ENCODE measurements at regions not wholly inside any gene's neighbourhood (a gene's known extent, or its start where the extent isn't known, plus 50 kb on each side); places are given as distances from the start of the nearest gene placed in this dataset.
A peak's percentile ranks its signal among the peaks of the same experiment; 100 is the strongest.
"Not testable (repeated sequence)": the region's sequence is repeated elsewhere in the genome, so short reads cannot be mapped to it uniquely, and the experiment has no call there.

GRCh38 chr12:46484396-46485061 lies 112.0 kb upstream of the SLC38A2 start:
- DNase-seq, result no peak

GRCh38 chr12:46483572-46484395 lies 111.2 kb upstream of the SLC38A2 start:
- DNase-seq, result no peak

DNA sequence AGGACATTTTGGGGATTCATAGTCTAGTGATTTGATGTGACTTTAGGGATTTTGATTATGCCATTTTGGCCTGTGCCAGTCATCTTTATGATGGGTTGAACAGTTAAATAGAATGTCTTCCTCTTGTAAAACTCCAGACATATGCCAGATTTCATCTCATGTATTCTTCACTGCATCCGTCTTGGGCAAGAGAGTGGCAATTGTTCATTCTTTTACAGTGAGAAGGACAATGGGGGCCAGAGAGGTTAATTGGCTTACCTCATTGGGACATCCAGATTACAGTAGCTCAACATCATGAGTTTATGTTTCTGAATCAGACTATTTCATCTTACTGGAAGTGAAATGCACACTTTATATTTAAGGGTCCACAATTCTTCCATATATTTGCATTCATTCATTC lies 108.2 kb upstream of the SLC38A2 start:
- DNase-seq, result no peak

GRCh38 chr12:46480316-46480715 lies 107.7 kb upstream of the SLC38A2 start:
- DNase-seq, result no peak

- no peak for DNase-seq
Observed at GRCh38 chr12:46478123-46478522, 105.5 kb upstream of the SLC38A2 start.

GRCh38 chr12:46477541-46477940 lies 105.0 kb upstream of the SLC38A2 start:
- no peak for DNase-seq

DNA sequence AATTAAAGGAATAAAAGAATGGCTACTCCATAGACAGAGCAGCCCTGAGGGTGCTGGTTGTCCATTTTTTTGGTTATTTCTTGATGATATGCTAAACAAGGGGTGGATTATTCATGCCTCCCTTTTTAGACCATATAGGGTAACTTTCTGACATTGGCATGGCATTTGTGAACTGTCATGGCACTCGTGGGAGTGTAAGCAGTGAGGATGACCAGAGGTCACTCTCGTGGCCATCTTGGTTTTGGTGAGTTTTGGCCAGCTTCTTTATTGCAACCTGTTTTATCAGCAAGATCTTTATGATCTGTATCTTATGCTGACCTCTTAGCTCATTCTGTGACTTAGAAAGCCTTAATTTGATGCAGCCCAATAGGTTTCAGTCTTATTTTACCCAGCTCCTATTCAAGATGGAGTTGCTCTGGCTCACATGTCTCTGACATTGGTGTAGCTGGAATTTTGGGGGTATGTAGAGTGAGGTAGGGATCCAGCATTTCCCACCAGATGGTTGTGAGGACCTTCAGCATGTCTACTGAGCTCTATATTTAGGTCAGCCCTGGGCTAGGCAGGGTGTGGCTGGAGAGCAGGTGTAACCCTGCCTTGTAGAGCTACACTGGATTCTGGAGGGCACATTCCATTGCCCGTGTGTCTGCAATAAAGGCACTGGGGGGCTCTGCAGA lies 103.5 kb upstream of the SLC38A2 start:
- no peak for DNase-seq

DNA sequence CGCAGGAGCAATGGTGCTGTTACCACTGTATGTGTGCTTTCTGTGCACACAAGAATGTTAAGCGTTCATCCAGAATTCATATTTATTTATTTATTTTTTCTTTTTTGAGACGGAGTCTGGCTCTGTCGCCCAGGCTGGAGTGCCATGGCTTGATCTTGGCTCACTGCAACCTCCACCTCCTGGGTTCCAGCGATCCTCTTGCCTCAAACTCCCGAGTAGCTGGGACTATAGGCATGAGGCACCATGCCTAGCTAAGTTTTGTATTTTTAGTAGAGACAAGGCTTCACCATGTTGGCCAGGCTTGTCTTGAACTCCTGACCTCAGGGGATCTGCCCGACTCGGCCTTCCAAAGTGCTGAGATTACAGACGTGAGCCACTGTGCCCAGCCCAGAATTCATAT lies 101.8 kb upstream of the SLC38A2 start:
- DNase-seq, result not testable (repeated sequence)

GRCh38 chr12:46473634-46474329 lies 101.2 kb upstream of the SLC38A2 start:
- no peak for DNase-seq

GRCh38 chr12:46472893-46473633 lies 100.5 kb upstream of the SLC38A2 start:
- no peak for DNase-seq

- DNase-seq, result no peak
Observed at GRCh38 chr12:46472144-46472705, 99.7 kb upstream of the SLC38A2 start.

- DNase-seq, result no peak
Observed at GRCh38 chr12:46471404-46471803, 98.8 kb upstream of the SLC38A2 start.

DNA sequence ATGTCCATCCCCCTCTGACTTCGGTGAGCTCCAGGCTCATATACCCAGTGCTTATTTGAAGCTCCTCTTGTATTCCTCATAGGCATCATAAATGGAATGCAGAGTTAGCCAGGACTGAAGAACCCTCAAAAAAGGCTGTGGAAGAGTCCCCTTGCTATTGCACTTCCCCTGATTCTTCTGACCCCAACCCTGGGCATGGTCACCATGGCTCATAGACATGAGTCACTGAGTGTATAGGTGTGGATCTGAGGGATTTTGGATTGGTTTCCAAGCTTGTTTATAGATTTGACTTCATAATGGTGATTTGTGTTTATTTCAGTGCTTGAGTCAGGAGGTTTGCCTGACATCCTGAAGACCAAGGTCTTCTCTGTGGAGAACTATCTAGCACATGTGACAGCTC lies 98.4 kb upstream of the SLC38A2 start:
- DNase-seq, result no peak

- peak; percentile 27 for DNase-seq
Observed at GRCh38 chr12:46470036-46470627, 97.6 kb upstream of the SLC38A2 start.

- DNase-seq, result no peak
Observed at GRCh38 chr12:46468813-46469212, 96.2 kb upstream of the SLC38A2 start.

DNA sequence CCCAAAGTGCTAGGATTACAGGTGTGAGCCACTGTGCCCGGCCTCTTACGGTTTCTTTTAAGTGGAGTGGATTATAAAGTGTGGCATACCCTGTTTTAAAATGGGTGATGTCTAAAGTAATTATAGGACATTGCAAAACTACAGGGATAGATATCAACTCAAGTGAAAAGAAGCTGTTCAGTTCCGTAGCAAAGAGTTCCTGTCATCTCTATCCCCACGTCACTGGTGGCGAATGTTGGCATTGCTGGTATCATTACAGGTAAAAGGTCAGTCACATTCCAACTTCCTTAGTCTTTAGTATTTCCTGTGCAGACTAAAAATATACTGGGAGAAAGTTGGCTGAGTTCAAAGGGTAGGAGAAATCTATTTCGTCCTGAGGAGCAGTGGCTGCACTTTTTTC lies 95.6 kb upstream of the SLC38A2 start:
- DNase-seq, result no peak

GRCh38 chr12:46465307-46465706 lies 92.7 kb upstream of the SLC38A2 start:
- DNase-seq, result no peak

DNA sequence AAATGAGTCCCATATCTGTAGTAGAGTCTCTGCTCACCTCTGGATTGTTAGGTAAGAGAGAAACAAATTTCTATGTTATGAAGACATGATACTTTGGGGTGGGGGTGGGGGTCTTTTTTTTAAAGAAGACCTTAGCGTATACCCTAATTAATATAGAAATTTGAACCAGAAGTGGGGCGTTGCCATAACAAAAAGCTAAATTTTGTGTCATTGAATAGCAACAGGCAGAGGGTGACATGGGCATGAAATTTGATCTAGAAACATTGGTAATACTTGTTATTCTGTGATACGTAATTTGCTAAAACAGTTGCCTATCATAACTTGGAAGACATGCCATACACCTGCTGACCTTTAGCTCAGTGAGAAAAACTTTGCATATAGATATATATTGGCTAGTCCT lies 92.3 kb upstream of the SLC38A2 start:
- no peak for DNase-seq

DNA sequence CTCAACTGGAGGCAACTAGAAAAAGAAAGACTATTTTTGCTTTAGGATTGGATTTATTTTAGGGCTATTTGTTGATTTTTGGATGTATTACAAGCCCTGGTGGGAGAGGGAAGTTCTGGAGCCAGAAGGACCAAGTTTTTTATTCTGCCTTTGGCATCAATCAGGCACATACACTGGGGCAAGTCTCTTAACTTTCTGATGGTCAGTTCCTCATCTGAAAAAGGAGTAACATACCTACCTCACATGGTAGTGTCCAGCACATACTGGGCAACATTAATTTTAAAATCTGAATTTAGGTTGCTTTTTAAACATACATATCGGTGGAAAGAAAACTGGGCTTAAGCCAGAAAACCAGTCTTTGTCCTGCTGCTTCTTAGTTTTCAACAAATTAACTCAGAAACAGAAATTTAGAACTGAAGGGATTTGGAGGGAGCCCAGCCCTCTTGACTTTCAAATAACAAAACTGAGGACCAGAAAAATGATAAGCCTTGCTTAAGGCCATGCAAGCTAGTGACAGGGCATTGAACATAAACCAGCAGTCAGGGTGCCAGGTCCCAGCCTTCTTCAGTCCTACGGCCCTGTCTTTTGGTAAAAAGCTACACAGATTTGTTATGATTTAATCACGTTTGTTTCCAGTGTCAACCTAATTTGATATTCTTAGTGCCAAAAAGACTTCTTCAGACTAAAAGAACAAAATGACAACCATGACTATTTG lies 90.2 kb upstream of the SLC38A2 start:
- no peak for DNase-seq

GRCh38 chr12:46461907-46462640 lies 89.5 kb upstream of the SLC38A2 start:
- no peak for DNase-seq

Data from activated naive CD4-positive, alpha-beta T cell treated with Interleukin-2 at 50 U/mL for 16 hours (primary cell).